ENCODE measurements at regions not wholly inside any gene's neighbourhood (a gene's known extent, or its start where the extent isn't known, plus 50 kb on each side); places are given as distances from the start of the nearest gene placed in this dataset.

- TF ChIP-seq MAFK (IDR thresholded peaks at IDR 0.05; ENCODE audit: low read depth, low read length): no peak
These were observed 301.2 kb upstream of the DIAPH2 start (continued) for GRCh38 chrX:96383428-96383827.

GRCh38 chrX:96386325-96386724, 298.3 kb upstream of the DIAPH2 start:
- Histone ChIP-seq H3K9me3 (ENCODE audit: insufficient read depth in 2 of 2, low read depth in 1 of 2, low read length in 1 of 2) (no peaks in the 10 kb centered on the region), H2BK5ac (ENCODE audit: low read depth, low read length) (no peak overlapping the region), H3K27me3 (replicated peaks in 1 of 4; ENCODE audit: control insufficient read depth in 3 of 4, extremely low read depth in 1 of 4, insufficient read depth in 3 of 4, low read length in 3 of 4) (no peaks in the 10 kb centered on the region), H3K9ac (replicated peaks in 1 of 4; ENCODE audit: extremely low read depth in 1 of 4, low read depth in 3 of 4, low read length in 3 of 4) (no peak overlapping the region), H2BK15ac (ENCODE audit: low read length) (no peak overlapping the region), H3K23ac (ENCODE audit: insufficient read length) (no peak overlapping the region), H3K27ac (ENCODE audit: low read depth, low read length) (no peak overlapping the region), H2AK5ac (ENCODE audit: low read depth, low read length) (no peak overlapping the region), H3K4me3 (ENCODE audit: extremely low read depth in 1 of 4, insufficient read depth in 2 of 4, low read depth in 3 of 4, low read length in 4 of 4) (no peak overlapping the region), H4K5ac (ENCODE audit: insufficient read length, low read depth, low read length) (no peak overlapping the region), H3K14ac (ENCODE audit: insufficient read length) (no peak overlapping the region), H3K4ac (replicated peaks; ENCODE audit: insufficient read length, low read depth, low read length) (no peak overlapping the region), H2AFZ (ENCODE audit: low read length) (no peak overlapping the region), H3K4me2 (ENCODE audit: insufficient read depth in 1 of 2, low read depth in 2 of 2, low read length in 2 of 2) (no peak overlapping the region), H2BK120ac (replicated peaks; ENCODE audit: low read depth, low read length) (no peak overlapping the region), H2BK12ac (ENCODE audit: low read depth, low read length) (no peak overlapping the region), H3K23me2 (ENCODE audit: low read depth, low read length) (no peaks in the 10 kb centered on the region), H3K18ac (ENCODE audit: extremely low read depth, low read length) (no peak overlapping the region), H3K79me2 (ENCODE audit: control insufficient read depth in 1 of 2, insufficient read depth in 2 of 2, low read length in 2 of 2) (no peaks in the 10 kb centered on the region), H3K56ac (replicated peaks; ENCODE audit: insufficient read length, low read depth, low read length) (no peak overlapping the region), H3K36me3 (ENCODE audit: control insufficient read depth in 2 of 4, insufficient read depth in 4 of 4, low read length in 3 of 4) (no peaks in the 10 kb centered on the region), H3K79me1 (ENCODE audit: low read depth, low read length) (no peaks in the 10 kb centered on the region), H4K8ac (ENCODE audit: extremely low read depth, insufficient read depth, low read length) (no peak overlapping the region), H2BK20ac (ENCODE audit: low read length) (no peak overlapping the region), H3K4me1 (replicated peaks in 1 of 4; ENCODE audit: control insufficient read depth in 3 of 4, insufficient read depth in 4 of 4, low read length in 3 of 4) (no peaks in the 10 kb centered on the region), H4K91ac (replicated peaks; ENCODE audit: insufficient read length, low read length) (no peak overlapping the region), H4K20me1 (replicated peaks in 1 of 2; ENCODE audit: control insufficient read depth in 1 of 2, insufficient read depth in 2 of 2, low read length in 2 of 2) (no peaks in the 10 kb centered on the region)
- 79% methylated on average over 3 of the region's 3 CpGs; no CpG with 5 or more reads in 1 of the 2 experiments for WGBS, 2 experiments (ENCODE audit: extremely low coverage in 1 of 2, insufficient coverage in 1 of 2, insufficient read length in 1 of 2, insufficient replicate concordance in 2 of 2, low coverage in 1 of 2, low lambda C conversion rate in 2 of 2, missing lambda C conversion rate in 1 of 2)
- CTCF ChIA-PET (ENCODE audit: partially characterized antibody): no interaction called here
- TF ChIP-seq MAFK (IDR thresholded peaks at IDR 0.05; ENCODE audit: low read depth, low read length): peak; percentile 79
- no peak for TF ChIP-seq BACH1 (IDR thresholded peaks at IDR 0.05; ENCODE audit: low read length)
- POLR2A ChIA-PET (ENCODE audit: partially characterized antibody): no interaction called here
- DNase-seq (ENCODE audit: low read depth in 1 of 2, low spot score in 2 of 2) (no peak), FAIRE-seq (no peak)
